ENCODE measurements at regions not wholly inside any gene's neighbourhood (a gene's known extent, or its start where the extent isn't known, plus 50 kb on each side); places are given as distances from the start of the nearest gene placed in this dataset.

- DNase-seq = no peak
Measured at GRCh38 chr4:181193131-181193930, 1049.9 kb upstream of the TENM3 start.

- no peak for DNase-seq
Measured at GRCh38 chr4:181194096-181194495, 1049.1 kb upstream of the TENM3 start.

- DNase-seq = no peak
Measured at GRCh38 chr4:181200076-181200475, 1043.1 kb upstream of the TENM3 start.

- no peak for DNase-seq
Measured at GRCh38 chr4:181202240-181202639, 1041.0 kb upstream of the TENM3 start.

- DNase-seq = no peak
Measured at GRCh38 chr4:181204109-181204508, 1039.1 kb upstream of the TENM3 start.

GRCh38 chr4:181213551-181213950, 1029.7 kb upstream of the TENM3 start:
- no peak for DNase-seq

- DNase-seq = no peak
Measured at GRCh38 chr4:181216501-181216900, 1026.7 kb upstream of the TENM3 start.

- no peak for DNase-seq
Measured at GRCh38 chr4:181219783-181220416, 1023.3 kb upstream of the TENM3 start.

GRCh38 chr4:181224852-181225251, 1018.4 kb upstream of the TENM3 start:
- DNase-seq = no peak

GRCh38 chr4:181225616-181226261, 1017.5 kb upstream of the TENM3 start:
- DNase-seq = no peak

GRCh38 chr4:181234951-181235680, 1008.1 kb upstream of the TENM3 start:
- no peak for DNase-seq

GRCh38 chr4:181245326-181245725, 997.9 kb upstream of the TENM3 start:
- no peak for DNase-seq

GRCh38 chr4:181249031-181249430, 994.2 kb upstream of the TENM3 start:
- no peak for DNase-seq

- DNase-seq = no peak
Measured at GRCh38 chr4:181254771-181255170, 988.4 kb upstream of the TENM3 start.

GRCh38 chr4:181258569-181258968, 984.6 kb upstream of the TENM3 start:
- no peak for DNase-seq

GRCh38 chr4:181259081-181259709, 984.0 kb upstream of the TENM3 start:
- no peak for DNase-seq

GRCh38 chr4:181261279-181261678, 981.9 kb upstream of the TENM3 start:
- DNase-seq = no peak

- no peak for DNase-seq
Measured at GRCh38 chr4:181264893-181265292, 978.3 kb upstream of the TENM3 start.

GRCh38 chr4:181265370-181265769, 977.8 kb upstream of the TENM3 start:
- no peak for DNase-seq

GRCh38 chr4:181271116-181271640, 972.0 kb upstream of the TENM3 start:
- DNase-seq = no peak

GRCh38 chr4:181272422-181272821, 970.8 kb upstream of the TENM3 start:
- no peak for DNase-seq

- DNase-seq = no peak
Measured at GRCh38 chr4:181278941-181279340, 964.3 kb upstream of the TENM3 start.

GRCh38 chr4:181281451-181281850, 961.8 kb upstream of the TENM3 start:
- no peak for DNase-seq

Measured in activated T-cell treated with anti-CD3 and anti-CD28 coated beads for 4 hours (primary cell).